CD4-positive, alpha-beta T cell (primary cell): ENCODE measurements at regions not wholly inside any gene's neighbourhood (a gene's known extent, or its start where the extent isn't known, plus 50 kb on each side); places are given as distances from the start of the nearest gene placed in this dataset.

Source experiments
- ATAC-seq: fragments of 200-7000 bp; cut with Tn5 transposase; one replicate; pipeline ENCODE4 v1.10.0; 2022; ENCODE audit warnings: mild to moderate bottlenecking; ENCODE audit not compliant: poor library complexity
- CTCF ChIA-PET: fragments of 350-600 bp; sonication (Branson Sonifier 250); formaldehyde crosslinking; loops from one replicate; lab custom pipeline; 2021; ENCODE audit warnings: antibody characterized with exemption, inconsistent platforms; lab: Charles Lee
- POLR2A ChIA-PET: fragments of 350-600 bp; sonication (Branson Sonifier 250); formaldehyde crosslinking; loops from one replicate; lab custom pipeline; 2021; ENCODE audit warnings: antibody characterized with exemption, inconsistent platforms; lab: Charles Lee
- DNase-seq, 14 experiments: peaks; one replicate each; pipeline ENCODE4 v3.0.0-alpha.2; 2013 to 2020; ENCODE audit warnings: mixed read lengths in 2 of 14
- H3K27ac ChIP-seq, 2 donors: one replicate each; pipeline versions ENCODE4 v1.5.1 to v1.7.0; 2013; ENCODE audit warnings: low read length in 2 of 2, low read depth in 1 of 2, mild to moderate bottlenecking in 1 of 2
- H3K27me3 ChIP-seq, 2 experiments: 1 replicate in 1 of 2; 2 replicates in 1 of 2; pipeline versions ENCODE4 v1.6.1 to v1.7.0; 2013; ENCODE audit warnings: low read length in 2 of 2, control low read depth in 1 of 2, mild to moderate bottlenecking in 1 of 2, moderate library complexity in 1 of 2; ENCODE audit not compliant: insufficient read depth in 2 of 2, control insufficient read depth in 1 of 2
- H3K36me3 ChIP-seq: one replicate; pipeline ENCODE4 v1.6.1; 2013; ENCODE audit warnings: low read length, control low read depth; ENCODE audit not compliant: insufficient read depth
- H3K4me1 ChIP-seq: one replicate; pipeline ENCODE4 v1.6.1; 2013; ENCODE audit warnings: low read length, control low read depth; ENCODE audit not compliant: insufficient read depth
- H3K4me3 ChIP-seq: one replicate; pipeline ENCODE4 v1.5.1; 2013; ENCODE audit warnings: mild to moderate bottlenecking, low read length, moderate library complexity
- H3K9me3 ChIP-seq, 2 experiments: 1 replicate in 1 of 2; 2 replicates in 1 of 2; pipeline versions ENCODE4 v1.6.1 to v1.7.0; 2013; ENCODE audit warnings: low read length in 2 of 2, mild to moderate bottlenecking in 2 of 2, control low read depth in 1 of 2, moderate library complexity in 1 of 2; ENCODE audit not compliant: control insufficient read depth in 1 of 2, insufficient read depth in 1 of 2
- H3K27ac Mint-ChIP-seq: one replicate; pipeline ENCODE4 v1.8.0; 2020; ENCODE audit warnings: mixed read lengths
- H3K27me3 Mint-ChIP-seq: one replicate; pipeline ENCODE4 v1.8.0; 2021; ENCODE audit warnings: mixed read lengths
- H3K36me3 Mint-ChIP-seq: one replicate; pipeline ENCODE4 v1.8.0; 2021; ENCODE audit warnings: low read depth, mixed read lengths
- H3K4me1 Mint-ChIP-seq: one replicate; pipeline ENCODE4 v1.8.0; 2021; ENCODE audit warnings: low read depth, mixed read lengths
- H3K4me3 Mint-ChIP-seq: one replicate; pipeline ENCODE4 v1.8.0; 2020; ENCODE audit warnings: mild to moderate bottlenecking, mixed read lengths
- H3K9me3 Mint-ChIP-seq: one replicate; pipeline ENCODE4 v1.8.0; 2020; ENCODE audit warnings: mixed read lengths
- CTCF ChIP-seq: fragments of 200-600 bp; IDR thresholded peaks from one replicate; pipeline ENCODE4 v1.8.0; 2022; ENCODE audit warnings: antibody characterized with exemption, mild to moderate bottlenecking
- intact Hi-C, 2 experiments: fragments of 100-400 bp; cut with DNase I in 1 of 2; cut with micrococcal nuclease in 1 of 2; formaldehyde crosslinking; loops; one replicate each; pipeline versions ENCODE4 v1.15.1 to v1.9.0; 2023 to 2025; cut with DNase I, micrococcal nuclease

DNA sequence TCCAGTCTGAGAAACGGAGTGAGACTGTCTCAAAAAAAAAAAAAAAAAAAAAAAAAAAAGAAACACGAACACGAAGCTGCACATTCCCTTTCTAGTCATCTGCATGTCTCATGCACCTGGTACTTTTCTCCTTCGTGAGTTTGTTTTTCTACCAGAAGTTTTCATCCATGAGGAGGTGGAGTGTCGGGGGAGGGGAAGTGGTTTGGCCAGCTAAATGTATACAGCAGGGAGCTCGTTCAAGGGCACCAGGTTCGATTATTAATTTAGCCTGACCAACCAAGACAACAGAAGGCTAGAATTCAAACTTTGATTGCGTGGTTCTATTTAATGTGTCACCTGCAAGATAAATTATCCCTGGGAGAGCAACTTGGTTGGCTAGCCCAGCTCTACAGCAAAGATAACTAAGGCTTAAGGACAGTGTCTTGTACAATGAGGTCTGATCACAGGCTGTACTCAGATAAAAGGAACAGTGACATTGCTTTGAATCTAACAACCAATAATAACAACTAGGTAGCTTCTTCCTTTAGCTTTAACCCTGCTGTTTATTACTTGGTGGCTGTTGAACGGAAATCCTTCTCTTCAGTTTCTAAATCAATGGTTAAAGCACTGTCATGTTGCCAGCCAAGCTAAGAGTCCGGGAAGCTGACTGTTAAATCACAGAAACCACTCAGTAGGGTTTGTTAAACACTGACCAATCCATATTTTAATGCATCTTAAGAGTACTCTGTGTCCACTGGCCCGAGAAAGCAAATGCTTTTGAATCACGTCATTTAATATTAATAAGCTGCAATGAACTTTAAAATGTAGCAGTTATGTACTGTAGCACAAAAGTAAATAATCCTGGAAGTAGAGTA lies 98.4 kb upstream of the STARD13 start:
- Histone ChIP-seq H3K4me3 (no peak overlapping the region), H3K27ac (no peak overlapping the region), H3K9me3 (no peaks in the 10 kb centered on the region), H3K27me3 (no peaks in the 10 kb centered on the region), H3K36me3 (no peaks in the 10 kb centered on the region), H3K4me1 (no peaks in the 10 kb centered on the region)
- ChIA-PET CTCF (no interaction called here), POLR2A (no interaction called here)
- Mint-ChIP-seq H3K36me3 (no peaks in the 10 kb centered on the region), H3K9me3 (no peaks in the 10 kb centered on the region), H3K27ac (no peak overlapping the region), H3K4me1 (no peaks in the 10 kb centered on the region), H3K4me3 (no peak overlapping the region), H3K27me3 (peaks cover 8% of the 10 kb centered on the region)
- intact Hi-C loops: no loop called here
- TF ChIP-seq CTCF: no peak
- DNase-seq (no peak), ATAC-seq (no peak)

GRCh38 chr13:33388286-33388998 lies 102.9 kb upstream of the STARD13 start:
- H3K36me3 ChIP-seq: no peaks in the 10 kb centered on the region
- H3K4me3 ChIP-seq: no peak overlapping the region
- TF ChIP-seq CTCF: no peak
- ATAC-seq: no peak
- Mint-ChIP-seq H3K4me1 (no peaks in the 10 kb centered on the region), H3K27ac (no peak overlapping the region), H3K36me3 (no peaks in the 10 kb centered on the region), H3K27me3 (peaks cover 19% of the 10 kb centered on the region), H3K9me3 (no peaks in the 10 kb centered on the region), H3K4me3 (no peak overlapping the region)
- intact Hi-C loops: no loop called here
- DNase-seq: no peak
- no peaks in the 10 kb centered on the region for H3K9me3 ChIP-seq
- ChIA-PET CTCF (no interaction called here), POLR2A (no interaction called here)
- no peak overlapping the region for H3K27ac ChIP-seq
- H3K4me1 ChIP-seq: no peaks in the 10 kb centered on the region
- no peaks in the 10 kb centered on the region for H3K27me3 ChIP-seq

DNA sequence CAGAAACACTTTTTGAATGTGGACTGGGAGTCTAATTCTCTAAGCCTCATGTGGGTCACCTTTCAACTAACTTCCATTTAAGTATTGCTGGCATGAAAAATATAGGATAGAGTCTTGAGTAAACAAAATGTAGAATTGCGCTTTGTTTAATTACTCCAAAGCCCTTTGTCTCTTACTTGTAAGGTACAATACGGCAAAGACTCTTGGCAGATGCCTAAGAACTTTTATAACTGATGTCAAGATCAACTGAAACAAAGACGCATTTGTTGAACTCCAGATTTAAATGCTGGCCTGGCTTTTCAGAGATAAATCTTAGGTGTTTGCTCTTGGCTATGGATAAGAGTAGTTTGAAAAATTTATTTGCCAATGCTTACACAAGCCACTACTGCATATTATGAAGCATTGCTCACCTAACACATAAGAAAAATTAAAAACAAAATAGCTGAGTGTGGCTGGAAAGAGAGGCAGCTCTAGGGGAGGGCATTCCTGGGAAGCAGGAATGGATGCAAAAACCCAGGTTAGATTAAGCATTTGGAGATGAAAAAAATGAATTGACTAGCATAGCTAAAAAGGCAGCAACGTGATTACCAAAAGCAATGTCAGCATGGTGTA lies 107.3 kb upstream of the STARD13 start:
- DNase-seq (no peak), ATAC-seq (no peak)
- no peak for TF ChIP-seq CTCF
- Mint-ChIP-seq H3K9me3 (no peaks in the 10 kb centered on the region), H3K27ac (no peak overlapping the region), H3K4me1 (no peaks in the 10 kb centered on the region), H3K36me3 (no peaks in the 10 kb centered on the region), H3K4me3 (no peak overlapping the region), H3K27me3 (peaks cover 21% of the 10 kb centered on the region)
- Histone ChIP-seq H3K27ac (no peak overlapping the region), H3K4me3 (no peak overlapping the region), H3K4me1 (no peaks in the 10 kb centered on the region), H3K9me3 (no peaks in the 10 kb centered on the region), H3K36me3 (no peaks in the 10 kb centered on the region), H3K27me3 (no peaks in the 10 kb centered on the region)
- ChIA-PET CTCF (no interaction called here), POLR2A (no interaction called here)
- intact Hi-C loops: no loop called here
